Suprapubic skin (tissue), 4 donors: ENCODE measurements at regions not wholly inside any gene's neighbourhood (a gene's known extent, or its start where the extent isn't known, plus 50 kb on each side); places are given as distances from the start of the nearest gene placed in this dataset.

Experiments used
- EP300 ChIP-seq: sonication (generic); formaldehyde crosslinking; IDR thresholded peaks from one replicate; pipeline ENCODE4 v1.6.1; 2017; ENCODE audit warnings: antibody characterized with exemption
- POLR2A ChIP-seq, 2 donors: fragments of 450-650 bp; IDR thresholded peaks; one replicate each; pipeline ENCODE4 v1.6.1; 2017; ENCODE audit warnings: antibody characterized with exemption in 2 of 2, mild to moderate bottlenecking in 2 of 2, moderate library complexity in 2 of 2
- POLR2AphosphoS5 ChIP-seq, 3 donors: sonication (generic); formaldehyde crosslinking; IDR thresholded peaks; one replicate each; pipeline ENCODE4 v1.6.1; 2017; ENCODE audit warnings: antibody characterized with exemption in 3 of 3
- TF ChIP-seq, protein P1 (sequence below), 2 donors: fragments of 200-600 bp in 1 of 2; fragments of 450-650 bp in 1 of 2; sonication (generic) in 1 of 2; IDR thresholded peaks; one replicate each; pipeline ENCODE4 v1.5.1; 2016 to 2019; ENCODE audit warnings: antibody characterized with exemption in 2 of 2, mild to moderate bottlenecking in 1 of 2, moderate library complexity in 1 of 2

DNA sequence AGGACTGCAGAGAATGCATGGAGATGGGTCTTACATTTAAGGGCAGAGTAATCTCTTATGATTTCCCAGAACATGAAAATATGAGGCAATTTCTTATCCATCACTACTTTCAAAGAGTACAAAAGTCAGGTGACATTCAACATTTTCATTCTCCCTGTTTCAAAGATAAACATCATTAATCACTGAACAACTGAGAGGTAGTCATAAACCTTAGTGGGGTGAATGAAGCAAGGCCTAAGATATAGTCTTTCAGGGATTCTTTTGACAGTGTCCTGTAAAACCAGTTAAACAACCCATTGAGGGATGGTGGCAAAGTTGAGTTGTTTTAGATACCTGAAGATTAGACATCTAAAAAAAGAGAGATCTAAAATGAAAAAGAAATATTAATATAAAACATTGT, 271.6 kb upstream of the CBLB start:
- TF ChIP-seq, protein P1, sequence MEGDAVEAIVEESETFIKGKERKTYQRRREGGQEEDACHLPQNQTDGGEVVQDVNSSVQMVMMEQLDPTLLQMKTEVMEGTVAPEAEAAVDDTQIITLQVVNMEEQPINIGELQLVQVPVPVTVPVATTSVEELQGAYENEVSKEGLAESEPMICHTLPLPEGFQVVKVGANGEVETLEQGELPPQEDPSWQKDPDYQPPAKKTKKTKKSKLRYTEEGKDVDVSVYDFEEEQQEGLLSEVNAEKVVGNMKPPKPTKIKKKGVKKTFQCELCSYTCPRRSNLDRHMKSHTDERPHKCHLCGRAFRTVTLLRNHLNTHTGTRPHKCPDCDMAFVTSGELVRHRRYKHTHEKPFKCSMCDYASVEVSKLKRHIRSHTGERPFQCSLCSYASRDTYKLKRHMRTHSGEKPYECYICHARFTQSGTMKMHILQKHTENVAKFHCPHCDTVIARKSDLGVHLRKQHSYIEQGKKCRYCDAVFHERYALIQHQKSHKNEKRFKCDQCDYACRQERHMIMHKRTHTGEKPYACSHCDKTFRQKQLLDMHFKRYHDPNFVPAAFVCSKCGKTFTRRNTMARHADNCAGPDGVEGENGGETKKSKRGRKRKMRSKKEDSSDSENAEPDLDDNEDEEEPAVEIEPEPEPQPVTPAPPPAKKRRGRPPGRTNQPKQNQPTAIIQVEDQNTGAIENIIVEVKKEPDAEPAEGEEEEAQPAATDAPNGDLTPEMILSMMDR (IDR thresholded peaks at IDR 0.05) = no peak
- TF ChIP-seq POLR2A (IDR thresholded peaks at IDR 0.05) (no peak), EP300 (no peak), POLR2AphosphoS5 (IDR thresholded peaks at IDR 0.05) (no peak)
